Sigmoid colon (tissue), 6 donors: ENCODE measurements at regions not wholly inside any gene's neighbourhood (a gene's known extent, or its start where the extent isn't known, plus 50 kb on each side); places are given as distances from the start of the nearest gene placed in this dataset.

Experiments
- DNase-seq: peaks from one replicate; pipeline ENCODE4 v3.0.0-alpha.2; 2019
- H3K27ac ChIP-seq, 4 donors: fragments of 200-600 bp; sonication (generic); one replicate each; pipeline ENCODE4 v1.5.1; 2016 to 2019; ENCODE audit warnings: mild to moderate bottlenecking in 1 of 4
- H3K27me3 ChIP-seq, 3 donors: fragments of 200-600 bp; sonication (generic); one replicate each; pipeline ENCODE4 v1.5.1; 2019; ENCODE audit warnings: mild to moderate bottlenecking in 1 of 3
- H3K36me3 ChIP-seq, 4 donors: fragments of 200-600 bp; sonication (generic); one replicate each; pipeline ENCODE4 v1.5.1; 2016 to 2019
- H3K4me1 ChIP-seq, 4 donors: fragments of 200-600 bp; sonication (generic); one replicate each; pipeline ENCODE4 v1.5.1; 2017 to 2019
- H3K4me3 ChIP-seq, 4 donors: fragments of 200-600 bp; sonication (generic); one replicate each; pipeline ENCODE4 v1.5.1; 2017 to 2019; ENCODE audit warnings: mild to moderate bottlenecking in 2 of 4, moderate library complexity in 1 of 4
- H3K9me3 ChIP-seq, 4 donors: fragments of 200-600 bp in 3 of 4; sonication (generic) in 3 of 4; one replicate each; pipeline versions ENCODE4 v1.5.1 to v1.6.1; 2013 to 2019
- EP300 ChIP-seq, 4 donors: sonication (generic); formaldehyde crosslinking; IDR thresholded peaks; one replicate each; pipeline ENCODE4 v1.6.1; 2017; ENCODE audit warnings: antibody characterized with exemption in 4 of 4
- POLR2A ChIP-seq, 2 donors: fragments of 450-650 bp; IDR thresholded peaks; one replicate each; pipeline ENCODE4 v1.6.1; 2016; ENCODE audit warnings: antibody characterized with exemption in 2 of 2, mild to moderate bottlenecking in 2 of 2, moderate library complexity in 2 of 2
- POLR2AphosphoS5 ChIP-seq, 4 donors: sonication (generic); formaldehyde crosslinking; IDR thresholded peaks; one replicate each; pipeline ENCODE4 v1.6.1; 2017; ENCODE audit warnings: antibody characterized with exemption in 4 of 4
- WGBS, 2 donors: extraction: QIAGEN DNeasy Blood & Tissue Kit; methylation state at CpG; one replicate each; pipeline ENCODE4 v1.1.7; 2013; 5-methylcytosine and 5-hydroxymethylcytosine counted together
- intact Hi-C: fragments of 100-400 bp; cut with DNase I; formaldehyde crosslinking; loops from one replicate; pipeline ENCODE4 v1.15.1; 2023
- TF ChIP-seq, protein P1 (sequence below), 4 experiments: fragments of 450-650 bp in 3 of 4; fragments of 200-600 bp in 1 of 4; IDR thresholded peaks; one replicate each; pipeline ENCODE4 v1.5.1; 2016 to 2019; ENCODE audit warnings: antibody characterized with exemption in 4 of 4, mild to moderate bottlenecking in 3 of 4, moderate library complexity in 2 of 4
- donor health status: healthy with polysubstance abuse.
- donor health status: healthy.

DNA sequence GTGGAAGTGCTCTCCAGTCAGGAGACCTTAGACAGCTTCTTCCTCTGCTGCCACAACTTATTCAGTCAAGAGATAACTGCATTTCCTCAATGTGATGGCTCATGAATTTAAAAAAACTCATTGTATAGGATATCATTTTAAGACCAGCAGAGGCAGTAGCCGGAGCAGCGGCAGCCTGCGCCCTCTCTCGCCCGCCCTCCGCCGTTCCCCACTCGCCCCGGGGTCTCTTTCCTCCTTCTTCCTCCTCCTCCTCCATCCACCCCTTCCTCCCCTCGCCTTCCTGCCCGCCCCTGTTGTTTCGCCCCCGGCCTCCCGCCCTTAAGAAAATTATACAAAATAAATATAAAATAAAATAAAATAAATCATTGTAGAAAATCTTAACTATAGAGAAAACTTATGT, 687.6 kb downstream of the FLRT2 start:
- TF ChIP-seq POLR2AphosphoS5 (IDR thresholded peaks at IDR 0.05) (no peak), EP300 (IDR thresholded peaks at IDR 0.05) (no peak), POLR2A (IDR thresholded peaks at IDR 0.05) (no peak)
- TF ChIP-seq, protein P1, sequence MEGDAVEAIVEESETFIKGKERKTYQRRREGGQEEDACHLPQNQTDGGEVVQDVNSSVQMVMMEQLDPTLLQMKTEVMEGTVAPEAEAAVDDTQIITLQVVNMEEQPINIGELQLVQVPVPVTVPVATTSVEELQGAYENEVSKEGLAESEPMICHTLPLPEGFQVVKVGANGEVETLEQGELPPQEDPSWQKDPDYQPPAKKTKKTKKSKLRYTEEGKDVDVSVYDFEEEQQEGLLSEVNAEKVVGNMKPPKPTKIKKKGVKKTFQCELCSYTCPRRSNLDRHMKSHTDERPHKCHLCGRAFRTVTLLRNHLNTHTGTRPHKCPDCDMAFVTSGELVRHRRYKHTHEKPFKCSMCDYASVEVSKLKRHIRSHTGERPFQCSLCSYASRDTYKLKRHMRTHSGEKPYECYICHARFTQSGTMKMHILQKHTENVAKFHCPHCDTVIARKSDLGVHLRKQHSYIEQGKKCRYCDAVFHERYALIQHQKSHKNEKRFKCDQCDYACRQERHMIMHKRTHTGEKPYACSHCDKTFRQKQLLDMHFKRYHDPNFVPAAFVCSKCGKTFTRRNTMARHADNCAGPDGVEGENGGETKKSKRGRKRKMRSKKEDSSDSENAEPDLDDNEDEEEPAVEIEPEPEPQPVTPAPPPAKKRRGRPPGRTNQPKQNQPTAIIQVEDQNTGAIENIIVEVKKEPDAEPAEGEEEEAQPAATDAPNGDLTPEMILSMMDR (IDR thresholded peaks at IDR 0.05) = no peak
- 71 to 81% methylated on average over 14 of the region's 14 CpGs for WGBS, 2 donors
- Histone ChIP-seq H3K36me3 (no peaks in the 10 kb centered on the region), H3K27me3 (no peaks in the 10 kb centered on the region), H3K9me3 (no peaks in the 10 kb centered on the region), H3K27ac (no peak overlapping the region), H3K4me1 (no peaks in the 10 kb centered on the region), H3K4me3 (no peak overlapping the region)
- no peak for DNase-seq
- intact Hi-C loops = no loop called here

DNA sequence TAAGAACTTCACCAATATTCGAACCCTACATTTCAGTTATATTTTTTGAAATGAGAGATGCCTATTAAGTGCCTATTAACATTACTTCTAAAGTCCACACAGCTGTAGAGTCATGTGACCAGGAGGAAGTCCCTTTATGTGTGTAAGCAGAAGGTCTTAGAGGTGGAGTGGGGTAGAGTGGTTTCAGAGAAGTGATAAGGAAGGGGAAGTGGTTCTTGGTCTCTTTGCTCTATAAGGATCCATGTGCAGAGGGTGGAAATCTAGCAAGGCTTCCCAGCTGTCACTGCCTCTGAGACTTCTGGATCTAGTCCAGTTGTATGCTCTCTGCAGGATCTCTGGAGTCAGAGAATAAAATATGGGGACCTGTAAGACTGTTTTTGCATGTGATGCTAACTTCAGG, 673.9 kb downstream of the FLRT2 start:
- 78 to 86% methylated on average over 1 of the region's 1 CpG for WGBS, 2 donors
- TF ChIP-seq EP300 (IDR thresholded peaks at IDR 0.05) (no peak), POLR2AphosphoS5 (IDR thresholded peaks at IDR 0.05) (no peak), POLR2A (IDR thresholded peaks at IDR 0.05) (no peak)
- TF ChIP-seq, protein P1 (IDR thresholded peaks at IDR 0.05) = no peak
- intact Hi-C loops = no loop called here

DNA sequence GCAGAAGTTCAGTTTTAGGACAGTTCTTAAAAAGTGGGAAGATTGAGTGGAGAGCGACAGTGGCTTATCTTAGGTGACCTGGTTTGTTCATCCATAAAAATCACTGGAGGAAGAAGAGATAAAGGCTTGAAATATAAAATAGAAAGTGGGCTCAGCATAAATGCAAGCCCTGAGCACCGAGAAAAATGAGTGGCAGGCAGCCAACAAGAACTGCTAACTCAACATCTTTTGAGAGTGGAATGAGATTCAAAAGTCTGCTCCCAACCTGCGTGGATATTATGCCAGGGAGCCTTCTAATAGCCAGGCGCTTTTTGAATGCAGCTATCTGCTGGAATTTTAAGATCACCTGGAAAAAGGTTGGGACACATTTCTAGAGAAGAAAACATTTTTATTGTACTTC, 666.5 kb downstream of the FLRT2 start:
- H3K4me1 ChIP-seq = no peaks in the 10 kb centered on the region
- no peaks in the 10 kb centered on the region for H3K27me3 ChIP-seq
- DNase-seq = no peak
- 44 to 54% methylated on average over 4 of the region's 4 CpGs for WGBS, 2 donors
- H3K4me3 ChIP-seq = no peak overlapping the region
- no peaks in the 10 kb centered on the region for H3K9me3 ChIP-seq
- no peak for TF ChIP-seq EP300 (IDR thresholded peaks at IDR 0.05)
- TF ChIP-seq POLR2A (IDR thresholded peaks at IDR 0.05) = no peak
- no peak for TF ChIP-seq POLR2AphosphoS5 (IDR thresholded peaks at IDR 0.05)
- H3K36me3 ChIP-seq = no peaks in the 10 kb centered on the region
- intact Hi-C loops = no loop called here
- no peak overlapping the region for H3K27ac ChIP-seq

More for the DNA sequence above, 673.9 kb downstream of the FLRT2 start:
- H3K4me1 ChIP-seq = no peaks in the 10 kb centered on the region
- H3K27ac ChIP-seq = no peak overlapping the region
- H3K9me3 ChIP-seq = no peaks in the 10 kb centered on the region
- no peak overlapping the region for H3K4me3 ChIP-seq
- no peak for DNase-seq
- no peaks in the 10 kb centered on the region for H3K36me3 ChIP-seq
- no peaks in the 10 kb centered on the region for H3K27me3 ChIP-seq

DNA sequence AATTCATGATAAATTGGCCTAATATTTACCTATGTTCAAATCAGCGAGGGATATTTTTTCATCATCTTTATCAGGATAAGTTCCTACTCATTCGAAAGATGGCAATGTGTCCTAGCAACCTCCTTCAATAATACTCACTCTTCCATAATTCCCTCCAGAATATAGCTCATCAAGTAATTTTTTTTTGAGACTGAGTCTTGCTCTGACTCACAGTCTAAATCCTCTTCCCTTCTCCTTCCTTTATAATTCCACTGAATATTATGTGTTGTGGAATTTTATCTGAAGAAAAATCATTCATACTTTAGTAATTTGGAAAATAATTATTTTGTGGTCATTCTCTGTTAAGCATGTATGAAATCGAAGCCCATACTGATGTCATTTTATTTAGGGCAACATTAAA, 663.8 kb downstream of the FLRT2 start:
- TF ChIP-seq EP300 (IDR thresholded peaks at IDR 0.05) = no peak
- TF ChIP-seq, protein P1 (IDR thresholded peaks at IDR 0.05) = no peak
- no peak for TF ChIP-seq POLR2A (IDR thresholded peaks at IDR 0.05)
- TF ChIP-seq POLR2AphosphoS5 (IDR thresholded peaks at IDR 0.05) = no peak

DNA sequence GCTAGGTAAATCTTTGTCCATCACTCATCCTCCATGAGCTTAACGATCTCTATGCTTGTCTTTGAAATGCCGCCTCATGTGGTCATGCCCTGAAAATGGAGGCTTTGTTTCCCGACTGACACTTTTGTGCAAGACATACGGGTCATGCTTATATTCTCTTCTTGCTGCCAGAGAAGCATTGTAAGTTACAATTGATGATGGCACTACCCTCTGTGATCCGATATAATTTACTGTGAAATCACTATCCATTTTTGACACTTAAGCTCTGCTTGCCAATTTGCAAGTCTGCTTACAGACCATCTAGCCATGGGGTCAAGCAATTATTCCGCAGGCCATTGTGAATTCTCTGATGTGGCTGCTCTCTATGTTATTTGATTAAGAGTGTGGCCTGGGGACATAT, 650.0 kb downstream of the FLRT2 start:
- no peak for TF ChIP-seq POLR2A (IDR thresholded peaks at IDR 0.05)
- TF ChIP-seq EP300 (IDR thresholded peaks at IDR 0.05) = no peak
- no peak for TF ChIP-seq POLR2AphosphoS5 (IDR thresholded peaks at IDR 0.05)
- TF ChIP-seq, protein P1 (IDR thresholded peaks at IDR 0.05) = no peak
- Histone ChIP-seq H3K36me3 (no peaks in the 10 kb centered on the region), H3K4me1 (no peaks in the 10 kb centered on the region), H3K9me3 (no peaks in the 10 kb centered on the region), H3K4me3 (no peak overlapping the region), H3K27me3 (no peaks in the 10 kb centered on the region), H3K27ac (no peak overlapping the region)
- intact Hi-C loops = no loop called here
- no peak for DNase-seq
- 92 to 94% methylated on average over 6 of the region's 6 CpGs for WGBS, 2 donors

More for the DNA sequence above, 663.8 kb downstream of the FLRT2 start:
- intact Hi-C loops = no loop called here
- no peak overlapping the region for H3K27ac ChIP-seq
- no peaks in the 10 kb centered on the region for H3K27me3 ChIP-seq
- DNase-seq = no peak
- H3K4me3 ChIP-seq = no peak overlapping the region
- no peaks in the 10 kb centered on the region for H3K9me3 ChIP-seq
- 86 to 89% methylated on average over 3 of the region's 3 CpGs for WGBS, 2 donors
- no peaks in the 10 kb centered on the region for H3K4me1 ChIP-seq
- H3K36me3 ChIP-seq = no peaks in the 10 kb centered on the region
